ENCODE measurements at regions not wholly inside any gene's neighbourhood (a gene's known extent, or its start where the extent isn't known, plus 50 kb on each side); places are given as distances from the start of the nearest gene placed in this dataset.

DNA sequence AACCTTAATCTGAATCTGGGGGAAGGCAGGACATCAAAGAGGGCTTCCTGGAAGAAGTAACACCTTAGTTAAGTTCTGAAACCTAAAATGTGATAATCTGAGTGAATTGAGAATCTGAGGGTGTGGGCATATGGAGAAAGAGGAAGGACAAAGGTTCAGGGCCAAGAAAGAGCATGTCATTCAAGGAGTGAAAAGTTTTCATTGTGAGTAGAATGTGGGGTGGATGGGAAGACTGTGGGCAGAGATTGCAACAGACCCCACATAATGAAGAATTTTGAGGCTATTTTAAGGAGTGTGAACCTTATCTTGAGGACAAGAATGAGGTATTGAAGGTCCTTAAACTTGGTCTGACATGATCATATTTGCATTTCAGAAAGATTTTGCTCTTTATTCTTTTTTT lies 227.2 kb downstream of the PTGER3 start:
- ChIA-PET CTCF (no interaction called here), SMC1A (ENCODE audit: uncharacterized antibody, unreplicated experiment) (interaction anchor here (1.6 kb wide), 1 partner anchor 10 kb away, joined by 4 read pairs; no protein-coding TSS in a partner anchor), RAD21 (ENCODE audit: unreplicated experiment) (no interaction called here), POLR2A (no interaction called here)
- Histone ChIP-seq H3K27me3 (replicated peaks in 1 of 2; ENCODE audit: control insufficient read depth in 2 of 2, insufficient read depth in 2 of 2, low read length in 1 of 2) (no peaks in the 10 kb centered on the region), H3K4me2 (ENCODE audit: control insufficient read depth, insufficient read depth) (no peak overlapping the region), H2AFZ (ENCODE audit: control insufficient read depth, low read depth, low read length) (no peak overlapping the region), H3K4me1 (ENCODE audit: control insufficient read depth, insufficient read depth, low read length) (no peaks in the 10 kb centered on the region), H3K27ac (ENCODE audit: control insufficient read depth, insufficient read depth) (no peak overlapping the region), H3K4me3 (no peak overlapping the region), H3K36me3 (ENCODE audit: control insufficient read depth in 2 of 2, insufficient read depth in 2 of 2, low read length in 1 of 2) (no peaks in the 10 kb centered on the region), H3K79me2 (ENCODE audit: control insufficient read depth, insufficient read depth, low read length) (no peaks in the 10 kb centered on the region), H3K9me3 (replicated peaks; ENCODE audit: control insufficient read depth, insufficient read depth, low read length) (no peaks in the 10 kb centered on the region), H4K20me1 (ENCODE audit: control insufficient read depth, insufficient read depth) (no peaks in the 10 kb centered on the region), H3K9ac (ENCODE audit: control insufficient read depth, insufficient read depth, low read length) (no peak overlapping the region)
- intact Hi-C loops (cut with micrococcal nuclease; ENCODE audit: unreplicated experiment) (no loop called here), in situ Hi-C loops (cut with MboI) (no loop called here)
- BruUV-seq (replicated peaks), result no TSS peak
- no peak for TF ChIP-seq EGR1 (IDR thresholded peaks at IDR 0.05; ENCODE audit: borderline replicate concordance in 1 of 2, low read depth in 2 of 2, low read length in 2 of 2)
- no peak for FAIRE-seq
- no peak for DNase-seq (ENCODE audit: low read depth, low spot score)
- ATAC-seq, result no peak

DNA sequence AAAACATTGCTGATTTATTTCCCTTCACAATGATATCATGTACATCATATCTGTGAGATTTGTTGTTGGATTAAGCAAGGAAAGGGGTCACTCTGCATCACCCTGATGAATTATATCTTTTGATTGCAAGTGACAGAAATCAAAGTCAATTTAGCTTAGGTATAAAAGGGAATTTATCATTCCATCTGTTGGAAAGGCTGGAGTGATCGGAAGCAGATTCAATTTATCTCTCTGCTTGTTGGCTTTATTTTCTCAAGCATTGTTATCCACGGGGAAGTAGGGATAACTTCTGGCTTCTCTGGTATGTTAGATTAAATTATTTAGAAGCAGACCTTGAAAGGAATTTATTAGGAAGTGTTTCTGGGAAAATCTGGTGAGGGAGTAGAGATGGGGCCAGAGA lies 226.6 kb downstream of the PTGER3 start:
- Histone ChIP-seq H4K20me1 (ENCODE audit: control insufficient read depth, insufficient read depth) (no peaks in the 10 kb centered on the region), H3K4me1 (ENCODE audit: control insufficient read depth, insufficient read depth, low read length) (no peaks in the 10 kb centered on the region), H3K27ac (ENCODE audit: control insufficient read depth, insufficient read depth) (no peak overlapping the region), H3K9ac (ENCODE audit: control insufficient read depth, insufficient read depth, low read length) (no peak overlapping the region), H3K9me3 (replicated peaks; ENCODE audit: control insufficient read depth, insufficient read depth, low read length) (no peaks in the 10 kb centered on the region), H3K27me3 (replicated peaks in 1 of 2; ENCODE audit: control insufficient read depth in 2 of 2, insufficient read depth in 2 of 2, low read length in 1 of 2) (no peaks in the 10 kb centered on the region), H3K4me2 (ENCODE audit: control insufficient read depth, insufficient read depth) (no peak overlapping the region), H2AFZ (ENCODE audit: control insufficient read depth, low read depth, low read length) (no peak overlapping the region), H3K4me3 (no peak overlapping the region), H3K79me2 (ENCODE audit: control insufficient read depth, insufficient read depth, low read length) (no peaks in the 10 kb centered on the region), H3K36me3 (ENCODE audit: control insufficient read depth in 2 of 2, insufficient read depth in 2 of 2, low read length in 1 of 2) (no peaks in the 10 kb centered on the region)
- TF ChIP-seq KLF5 (IDR thresholded peaks at IDR 0.05; ENCODE audit: partially characterized antibody) (no peak), BCL11A (IDR thresholded peaks at IDR 0.05; ENCODE audit: low read depth, low read length) (no peak), SMAD1 (IDR thresholded peaks at IDR 0.05; ENCODE audit: low read depth, partially characterized antibody) (no peak), LARP7 (IDR thresholded peaks at IDR 0.05) (no peak)
- TF ChIP-seq, protein P1, sequence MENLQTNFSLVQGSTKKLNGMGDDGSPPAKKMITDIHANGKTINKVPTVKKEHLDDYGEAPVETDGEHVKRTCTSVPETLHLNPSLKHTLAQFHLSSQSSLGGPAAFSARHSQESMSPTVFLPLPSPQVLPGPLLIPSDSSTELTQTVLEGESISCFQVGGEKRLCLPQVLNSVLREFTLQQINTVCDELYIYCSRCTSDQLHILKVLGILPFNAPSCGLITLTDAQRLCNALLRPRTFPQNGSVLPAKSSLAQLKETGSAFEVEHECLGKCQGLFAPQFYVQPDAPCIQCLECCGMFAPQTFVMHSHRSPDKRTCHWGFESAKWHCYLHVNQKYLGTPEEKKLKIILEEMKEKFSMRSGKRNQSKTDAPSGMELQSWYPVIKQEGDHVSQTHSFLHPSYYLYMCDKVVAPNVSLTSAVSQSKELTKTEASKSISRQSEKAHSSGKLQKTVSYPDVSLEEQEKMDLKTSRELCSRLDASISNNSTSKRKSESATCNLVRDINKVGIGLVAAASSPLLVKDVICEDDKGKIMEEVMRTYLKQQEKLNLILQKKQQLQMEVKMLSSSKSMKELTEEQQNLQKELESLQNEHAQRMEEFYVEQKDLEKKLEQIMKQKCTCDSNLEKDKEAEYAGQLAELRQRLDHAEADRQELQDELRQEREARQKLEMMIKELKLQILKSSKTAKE (IDR thresholded peaks at IDR 0.05; ENCODE audit: low read depth, poor library complexity, severe bottlenecking), result no peak
- ChIA-PET POLR2A (no interaction called here), CTCF (no interaction called here), SMC1A (ENCODE audit: uncharacterized antibody, unreplicated experiment) (interaction anchor here (1.6 kb wide), 1 partner anchor 10 kb away, joined by 4 read pairs; no protein-coding TSS in a partner anchor), RAD21 (ENCODE audit: unreplicated experiment) (no interaction called here)
- BruUV-seq (replicated peaks), result no TSS peak
- DNase-seq (ENCODE audit: low read depth, low spot score) (no peak), FAIRE-seq (no peak), ATAC-seq (no peak)
- in situ Hi-C loops (cut with MboI) (no loop called here), intact Hi-C loops (cut with micrococcal nuclease; ENCODE audit: unreplicated experiment) (no loop called here)
- WGBS (ENCODE audit: insufficient coverage, insufficient replicate concordance, low lambda C conversion rate, missing lambda C conversion rate), result 13% methylated on average over 2 of the region's 2 CpGs

All from GM12878 (cell line).